Adrenal gland (tissue), 9 donors: ENCODE measurements at regions not wholly inside any gene's neighbourhood (a gene's known extent, or its start where the extent isn't known, plus 50 kb on each side); places are given as distances from the start of the nearest gene placed in this dataset.
A peak's percentile ranks its signal among the peaks of the same experiment; 100 is the strongest.

Experiments used
- DNase-seq, 7 donors: peaks; one replicate each; pipeline ENCODE4 v3.0.0-alpha.2; 2019 to 2020
- H3K27ac ChIP-seq, 5 donors: fragments of 200-600 bp; sonication (generic) in 4 of 5; 1 replicate in 3 of 5; 2 replicates in 2 of 5; pipeline versions ENCODE4 v1.5.1 to v1.8.0; 2016 to 2020; ENCODE audit warnings: mild to moderate bottlenecking in 1 of 5
- H3K27me3 ChIP-seq: fragments of 200-600 bp; 2 replicates; pipeline ENCODE4 v1.8.0; 2021
- H3K36me3 ChIP-seq, 2 donors: fragments of 200-600 bp; replicated peaks in 1 of 2; 1 replicate in 1 of 2; 2 replicates in 1 of 2; pipeline versions ENCODE4 v1.5.1 to v1.8.0; 2018 to 2022
- H3K4me1 ChIP-seq, 2 donors: fragments of 200-600 bp; replicated peaks in 1 of 2; 1 replicate in 1 of 2; 2 replicates in 1 of 2; pipeline versions ENCODE4 v1.5.1 to v1.8.0; 2018 to 2021
- H3K4me3 ChIP-seq, 4 donors: fragments of 200-600 bp; sonication (generic) in 3 of 4; one replicate each; pipeline ENCODE4 v1.5.1; 2016 to 2018
- H3K9me3 ChIP-seq, 3 donors: fragments of 200-600 bp; sonication (generic) in 1 of 3; replicated peaks in 1 of 3; 1 replicate in 2 of 3; 2 replicates in 1 of 3; pipeline versions ENCODE4 v1.5.1 to v1.8.0; 2016 to 2021
- POLR2A ChIP-seq, 2 donors: fragments of 450-650 bp; IDR thresholded peaks; one replicate each; pipeline ENCODE4 v1.6.1; 2017; ENCODE audit warnings: antibody characterized with exemption in 2 of 2, mild to moderate bottlenecking in 2 of 2, moderate library complexity in 1 of 2
- WGBS, 4 donors: extraction: QIAGEN DNeasy Blood & Tissue Kit in 2 of 4; methylation state at CpG; one replicate each; pipeline versions ENCODE4 v1.1.5 to v1.1.7; 2013 to 2017; 5-methylcytosine and 5-hydroxymethylcytosine counted together
- intact Hi-C, 2 donors: fragments of 100-400 bp; cut with DNase I; formaldehyde crosslinking; loops; one replicate each; pipeline versions ENCODE4 v1.14.1 to v1.15.0; 2022 to 2023
- TF ChIP-seq, protein P1 (sequence below), 6 experiments: fragments of 450-650 bp in 4 of 6; fragments of 200-600 bp in 2 of 6; sonication (generic) in 1 of 6; IDR thresholded peaks; 1 replicate in 5 of 6; 2 replicates in 1 of 6; pipeline versions ENCODE4 v1.5.1 to v1.8.0; 2016 to 2021; ENCODE audit warnings: antibody characterized with exemption in 6 of 6, mild to moderate bottlenecking in 2 of 6, moderate library complexity in 1 of 6
- donor health status: healthy with polysubstance abuse.
- donor health status: Bipolar disorder and iron deficiency.
- donor health status: DM: yes; HTN: yes; CAD: no.
- donor health status: DM: no; HTN: no; CAD: no.
- donor health status: DM: no; HTN: no; CAD: no.

DNA sequence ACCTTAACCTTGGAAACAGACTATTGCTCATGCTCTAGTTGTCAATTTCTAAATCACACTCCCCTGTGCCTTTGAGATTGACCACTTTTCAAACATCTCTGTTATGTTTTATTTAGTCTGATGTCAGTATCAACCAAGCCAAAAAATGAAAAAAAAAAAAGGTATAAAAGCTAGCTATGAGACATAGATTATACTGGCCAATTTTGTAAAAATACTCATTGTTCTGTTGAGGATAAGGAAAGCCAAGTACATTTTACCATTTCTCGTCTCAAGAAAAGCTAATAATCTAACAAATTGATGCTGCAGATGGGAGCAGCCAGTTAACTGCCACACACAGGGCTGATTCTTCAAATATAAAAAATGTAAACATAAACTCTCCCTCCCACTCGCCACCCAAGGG is 572.6 kb upstream of the KLF12 start:
- no peaks in the 10 kb centered on the region for H3K9me3 ChIP-seq
- H3K27me3 ChIP-seq = no peaks in the 10 kb centered on the region
- no peaks in the 10 kb centered on the region for H3K36me3 ChIP-seq
- H3K4me3 ChIP-seq = no peak overlapping the region
- no peaks in the 10 kb centered on the region for H3K4me1 ChIP-seq
- no peak overlapping the region for H3K27ac ChIP-seq
- TF ChIP-seq POLR2A (IDR thresholded peaks at IDR 0.05) = no peak
- TF ChIP-seq, protein P1, sequence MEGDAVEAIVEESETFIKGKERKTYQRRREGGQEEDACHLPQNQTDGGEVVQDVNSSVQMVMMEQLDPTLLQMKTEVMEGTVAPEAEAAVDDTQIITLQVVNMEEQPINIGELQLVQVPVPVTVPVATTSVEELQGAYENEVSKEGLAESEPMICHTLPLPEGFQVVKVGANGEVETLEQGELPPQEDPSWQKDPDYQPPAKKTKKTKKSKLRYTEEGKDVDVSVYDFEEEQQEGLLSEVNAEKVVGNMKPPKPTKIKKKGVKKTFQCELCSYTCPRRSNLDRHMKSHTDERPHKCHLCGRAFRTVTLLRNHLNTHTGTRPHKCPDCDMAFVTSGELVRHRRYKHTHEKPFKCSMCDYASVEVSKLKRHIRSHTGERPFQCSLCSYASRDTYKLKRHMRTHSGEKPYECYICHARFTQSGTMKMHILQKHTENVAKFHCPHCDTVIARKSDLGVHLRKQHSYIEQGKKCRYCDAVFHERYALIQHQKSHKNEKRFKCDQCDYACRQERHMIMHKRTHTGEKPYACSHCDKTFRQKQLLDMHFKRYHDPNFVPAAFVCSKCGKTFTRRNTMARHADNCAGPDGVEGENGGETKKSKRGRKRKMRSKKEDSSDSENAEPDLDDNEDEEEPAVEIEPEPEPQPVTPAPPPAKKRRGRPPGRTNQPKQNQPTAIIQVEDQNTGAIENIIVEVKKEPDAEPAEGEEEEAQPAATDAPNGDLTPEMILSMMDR (IDR thresholded peaks at IDR 0.05) = no peak
- intact Hi-C loops = no loop called here
- no peak for DNase-seq
- WGBS, 4 donors = 76 to 86% (median 80%) methylated on average over 2 of the region's 2 CpGs

DNA sequence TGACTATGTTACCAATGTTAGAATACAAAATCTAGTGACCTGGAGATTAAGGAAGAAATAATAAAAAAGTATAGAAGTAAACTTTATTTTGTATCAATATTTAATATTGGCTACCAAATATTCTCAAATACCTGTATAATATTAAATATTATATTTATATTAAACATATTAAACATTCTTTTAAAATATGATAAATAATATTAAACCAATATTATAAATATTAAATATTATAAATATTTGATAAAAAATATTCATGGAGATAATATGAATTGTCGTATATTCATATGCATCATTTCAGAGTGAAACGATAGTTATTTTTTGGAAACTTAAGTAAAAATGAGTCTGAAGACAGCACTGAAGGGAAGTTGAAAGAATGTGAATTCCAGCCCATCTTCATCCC is 571.2 kb upstream of the KLF12 start:
- Histone ChIP-seq H3K36me3 (no peaks in the 10 kb centered on the region), H3K4me3 (no peak overlapping the region), H3K27me3 (no peaks in the 10 kb centered on the region), H3K4me1 (no peaks in the 10 kb centered on the region), H3K9me3 (no peaks in the 10 kb centered on the region), H3K27ac (no peak overlapping the region)
- intact Hi-C loops = no loop called here
- WGBS, 4 donors = 94 to 99% (median 94%) methylated on average over 2 of the region's 2 CpGs
- no peak for DNase-seq
- no peak for TF ChIP-seq POLR2A (IDR thresholded peaks at IDR 0.05)
- TF ChIP-seq, protein P1 (IDR thresholded peaks at IDR 0.05) = no peak

DNA sequence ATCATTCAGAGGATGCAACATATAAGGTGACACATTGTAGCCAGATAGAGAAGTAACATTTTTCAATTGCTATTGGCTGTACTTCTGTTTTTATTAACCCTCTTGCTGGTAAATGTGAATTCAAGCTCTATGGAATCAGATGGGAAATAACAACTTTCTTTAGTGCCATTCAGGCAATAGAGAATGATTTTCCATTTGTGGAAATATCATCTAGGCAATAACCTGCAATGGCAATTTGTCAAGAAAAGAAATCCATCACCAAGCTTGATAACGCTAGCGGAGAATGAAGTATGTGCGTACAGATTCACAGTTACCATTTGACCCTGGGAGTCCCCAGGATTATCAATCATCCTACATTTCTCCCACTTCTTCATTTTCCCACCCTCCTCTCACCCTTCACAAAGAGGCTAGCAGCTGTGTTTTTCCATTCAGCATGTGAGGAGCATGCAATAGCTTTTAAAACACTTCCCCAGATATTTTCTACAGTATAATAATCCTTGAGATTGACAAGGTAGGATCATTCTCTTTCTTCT is 569.7 kb upstream of the KLF12 start:
- no peaks in the 10 kb centered on the region for H3K36me3 ChIP-seq
- no peak overlapping the region for H3K4me3 ChIP-seq
- 75 to 80% (median 79%) methylated on average over 3 of the region's 3 CpGs for WGBS, 4 donors
- no peak overlapping the region for H3K27ac ChIP-seq
- intact Hi-C loops = no loop called here
- no peaks in the 10 kb centered on the region for H3K9me3 ChIP-seq
- no peaks in the 10 kb centered on the region for H3K27me3 ChIP-seq
- TF ChIP-seq, protein P1 (IDR thresholded peaks at IDR 0.05) = no peak
- no peak for TF ChIP-seq POLR2A (IDR thresholded peaks at IDR 0.05)
- no peaks in the 10 kb centered on the region for H3K4me1 ChIP-seq
- DNase-seq = no peak

GRCh38 chr13:74696148-74696922 is 562.1 kb upstream of the KLF12 start:
- H3K27ac ChIP-seq = peak overlapping the region in 1 of 5 donors; percentile 74
- 59 to 68% (median 63%) methylated on average over 7 to 8 of the region's 8 CpGs for WGBS, 4 donors
- H3K4me1 ChIP-seq = peaks cover 0 to 21% of the 10 kb centered on the region in 2 donors
- H3K9me3 ChIP-seq = no peaks in the 10 kb centered on the region
- no peaks in the 10 kb centered on the region for H3K36me3 ChIP-seq
- peak in 3 of 7 donors; percentile 30 to 42 (median 35) for DNase-seq
- TF ChIP-seq POLR2A (IDR thresholded peaks at IDR 0.05) = no peak
- TF ChIP-seq, protein P1 (IDR thresholded peaks at IDR 0.05) = no peak
- no peak overlapping the region for H3K4me3 ChIP-seq
- H3K27me3 ChIP-seq = no peaks in the 10 kb centered on the region
- intact Hi-C loops = no loop called here
